Suprapubic skin (tissue), 4 donors: ENCODE measurements at regions not wholly inside any gene's neighbourhood (a gene's known extent, or its start where the extent isn't known, plus 50 kb on each side); places are given as distances from the start of the nearest gene placed in this dataset.
"Not testable (repeated sequence)": the region's sequence is repeated elsewhere in the genome, so short reads cannot be mapped to it uniquely, and the experiment has no call there.

Source experiments
- CTCF ChIP-seq, 2 donors: fragments of 200-600 bp in 1 of 2; fragments of 450-650 bp in 1 of 2; sonication (generic) in 1 of 2; IDR thresholded peaks; one replicate each; pipeline ENCODE4 v1.5.1; 2016 to 2019; ENCODE audit warnings: antibody characterized with exemption in 2 of 2, mild to moderate bottlenecking in 1 of 2, moderate library complexity in 1 of 2
- POLR2A ChIP-seq, 2 donors: fragments of 450-650 bp; IDR thresholded peaks; one replicate each; pipeline ENCODE4 v1.6.1; 2017; ENCODE audit warnings: antibody characterized with exemption in 2 of 2, mild to moderate bottlenecking in 2 of 2, moderate library complexity in 2 of 2
- POLR2AphosphoS5 ChIP-seq, 3 donors: sonication (generic); formaldehyde crosslinking; IDR thresholded peaks; one replicate each; pipeline ENCODE4 v1.6.1; 2017; ENCODE audit warnings: antibody characterized with exemption in 3 of 3

GRCh38 chr15:20290606-20291005 is 251.0 kb downstream of the GOLGA6L6 start:
- TF ChIP-seq CTCF, POLR2A, POLR2AphosphoS5 (IDR thresholded peaks at IDR 0.05): not testable (repeated sequence)
